WTC11 (cell line): ENCODE measurements at regions not wholly inside any gene's neighbourhood (a gene's known extent, or its start where the extent isn't known, plus 50 kb on each side); places are given as distances from the start of the nearest gene placed in this dataset.
A peak's percentile ranks its signal among the peaks of the same experiment; 100 is the strongest.

Experiments
- ATAC-seq: fragments of 200-7000 bp; cut with Tn5 transposase; 2 replicates; pipeline ENCODE4 v1.10.0; 2021; ENCODE audit warnings: mild to moderate bottlenecking, moderate library complexity
- CTCF ChIA-PET: fragments of 300-600 bp; sonication (Branson Sonifier 250); formaldehyde crosslinking; loops from one replicate; lab custom pipeline; 2021; ENCODE audit warnings: antibody characterized with exemption; lab: Charles Lee
- POLR2A ChIA-PET: fragments of 350-600 bp; sonication (Branson Sonifier 250); formaldehyde crosslinking; loops from one replicate; lab custom pipeline; 2021; ENCODE audit warnings: antibody characterized with exemption; lab: Charles Lee
- DNase-seq: peaks from one replicate; pipeline ENCODE4 v3.0.0; 2021; ENCODE audit warnings: low spot score
- H3K27ac Mint-ChIP-seq: 2 replicates; pipeline ENCODE4 v1.8.0; 2021; ENCODE audit warnings: mixed read lengths
- H3K27me3 Mint-ChIP-seq: 2 replicates; pipeline ENCODE4 v1.8.0; 2021; ENCODE audit warnings: low read depth, mild to moderate bottlenecking, moderate library complexity, mixed read lengths
- H3K36me3 Mint-ChIP-seq: 2 replicates; pipeline ENCODE4 v1.8.0; 2021; ENCODE audit warnings: mixed read lengths
- H3K4me1 Mint-ChIP-seq: 2 replicates; pipeline ENCODE4 v1.8.0; 2022; ENCODE audit warnings: mixed read lengths
- H3K4me3 Mint-ChIP-seq: 2 replicates; pipeline ENCODE4 v1.8.0; 2021; ENCODE audit warnings: mild to moderate bottlenecking, moderate library complexity, mixed read lengths
- H3K9me3 Mint-ChIP-seq: 2 replicates; pipeline ENCODE4 v1.8.0; 2021; ENCODE audit warnings: mixed read lengths
- AFF4 ChIP-seq: sonication (generic); formaldehyde crosslinking; IDR thresholded peaks from 2 replicates; pipeline ENCODE4 v1.8.1; 2023; ENCODE audit warnings: mild to moderate bottlenecking, missing genetic modification reagents, borderline replicate concordance
- AR ChIP-seq: fragments of 250-450 bp; sonication (Bioruptor Pico); IDR thresholded peaks from 2 replicates; pipeline ENCODE4 v1.9.0; 2021; ENCODE audit warnings: mild to moderate bottlenecking
- ATF1 ChIP-seq: sonication (generic); formaldehyde crosslinking; IDR thresholded peaks from 2 replicates; pipeline ENCODE4 v1.8.1; 2023; ENCODE audit warnings: mild to moderate bottlenecking, moderate library complexity, missing genetic modification reagents
- ATF6 ChIP-seq: sonication (generic); formaldehyde crosslinking; IDR thresholded peaks from 2 replicates; pipeline ENCODE4 v1.8.1; 2023; ENCODE audit warnings: mild to moderate bottlenecking, missing genetic modification reagents
- HMGA2 ChIP-seq: fragments of 250-450 bp; sonication (Bioruptor Pico); IDR thresholded peaks from 2 replicates; pipeline ENCODE4 v1.4.0; 2021; ENCODE audit warnings: mild to moderate bottlenecking, moderate library complexity
- MYBL2 ChIP-seq: sonication (generic); formaldehyde crosslinking; IDR thresholded peaks from 2 replicates; pipeline ENCODE4 v1.8.1; 2023; ENCODE audit warnings: mild to moderate bottlenecking, moderate library complexity, missing genetic modification reagents
- NFE2L1 ChIP-seq: sonication (generic); formaldehyde crosslinking; IDR thresholded peaks from 2 replicates; pipeline ENCODE4 v1.8.1; 2023; ENCODE audit warnings: missing genetic modification reagents
- NR1H2 ChIP-seq: sonication (generic); formaldehyde crosslinking; IDR thresholded peaks from 2 replicates; pipeline ENCODE4 v1.9.0; 2021; ENCODE audit warnings: mild to moderate bottlenecking, moderate library complexity, missing genetic modification reagents
- NR2C2 ChIP-seq: sonication (generic); formaldehyde crosslinking; IDR thresholded peaks from 2 replicates; pipeline ENCODE4 v1.8.0; 2022; ENCODE audit warnings: mild to moderate bottlenecking, missing genetic modification reagents
- PRDM15 ChIP-seq: sonication (generic); formaldehyde crosslinking; IDR thresholded peaks from 2 replicates; pipeline ENCODE4 v1.8.0; 2022; ENCODE audit warnings: missing genetic modification reagents
- RELA ChIP-seq: sonication (generic); formaldehyde crosslinking; IDR thresholded peaks from 2 replicates; pipeline ENCODE4 v1.8.1; 2022; ENCODE audit warnings: missing genetic modification reagents, mild to moderate bottlenecking, borderline replicate concordance
- ZNF281 ChIP-seq: sonication (generic); formaldehyde crosslinking; IDR thresholded peaks from 2 replicates; pipeline ENCODE4 v1.8.0; 2023; ENCODE audit warnings: mild to moderate bottlenecking, missing genetic modification reagents
- ZNF425 ChIP-seq: fragments of 250-450 bp; sonication (Bioruptor Pico); conservative IDR thresholded peaks from 2 replicates; pipeline ENCODE4 v1.9.0; 2021; ENCODE audit warnings: mild to moderate bottlenecking
- ZNF671 ChIP-seq: fragments of 250-450 bp; sonication (Bioruptor Pico); IDR thresholded peaks from 2 replicates; pipeline ENCODE4 v1.8.0; 2021; ENCODE audit warnings: mild to moderate bottlenecking

GRCh38 chr1:101139130-101139529, 97.7 kb upstream of the S1PR1 start:
- Mint-ChIP-seq H3K4me1 (peaks cover 40% of the 10 kb centered on the region), H3K9me3 (no peaks in the 10 kb centered on the region), H3K27ac (no peak overlapping the region), H3K4me3 (no peak overlapping the region), H3K36me3 (no peaks in the 10 kb centered on the region), H3K27me3 (no peaks in the 10 kb centered on the region)
- ATAC-seq, result no peak
- POLR2A ChIA-PET, result no interaction called here
- DNase-seq, result no peak
- TF ChIP-seq ZNF671 (CRISPR knock-in tag), result no peak
- TF ChIP-seq HMGA2 (CRISPR knock-in tag), result no peak
- TF ChIP-seq AFF4 (CRISPR knock-in tag), result no peak
- TF ChIP-seq PRDM15 (CRISPR knock-in tag), result no peak
- TF ChIP-seq, all 79 proteins: peak for 0
- CTCF ChIA-PET, result interaction anchor here (1.1 kb wide), 1 partner anchor 149 kb away, joined by 4 read pairs; no protein-coding TSS in a partner anchor

- Mint-ChIP-seq H3K36me3 (no peaks in the 10 kb centered on the region), H3K4me3 (peak overlapping the region; percentile 51), H3K27ac (peak overlapping the region; percentile 35; the same call in 1 of the 2 replicates), H3K4me1 (peaks cover 40% of the 10 kb centered on the region), H3K27me3 (no peaks in the 10 kb centered on the region), H3K9me3 (no peaks in the 10 kb centered on the region)
- POLR2A ChIA-PET, result no interaction called here
- ATAC-seq, result peak; percentile 48
- CTCF ChIA-PET, result interaction anchor here (0.8 to 3.0 kb wide), 7 partner anchors 9 to 220 kb away, joined by 3 to 35 read pairs (median 7); partner anchors contain the start of gene S1PR1
- no peak for DNase-seq
- no peak for TF ChIP-seq MYBL2
- TF ChIP-seq ZNF281 (CRISPR knock-in tag), result no peak
- TF ChIP-seq ZNF425 (CRISPR knock-in tag), result no peak
- TF ChIP-seq RELA (CRISPR knock-in tag), result no peak
- no peak for TF ChIP-seq ATF1
- no peak for TF ChIP-seq AR (CRISPR knock-in tag)
- no peak for TF ChIP-seq ATF6
- TF ChIP-seq NFE2L1, result no peak
- TF ChIP-seq NR1H2 (CRISPR knock-in tag), result no peak
- TF ChIP-seq NR2C2, result no peak
Observed at GRCh38 chr1:101137144-101138126, 99.4 kb upstream of the S1PR1 start.
